ENCODE measurements at regions not wholly inside any gene's neighbourhood (a gene's known extent, or its start where the extent isn't known, plus 50 kb on each side); places are given as distances from the start of the nearest gene placed in this dataset.

DNA sequence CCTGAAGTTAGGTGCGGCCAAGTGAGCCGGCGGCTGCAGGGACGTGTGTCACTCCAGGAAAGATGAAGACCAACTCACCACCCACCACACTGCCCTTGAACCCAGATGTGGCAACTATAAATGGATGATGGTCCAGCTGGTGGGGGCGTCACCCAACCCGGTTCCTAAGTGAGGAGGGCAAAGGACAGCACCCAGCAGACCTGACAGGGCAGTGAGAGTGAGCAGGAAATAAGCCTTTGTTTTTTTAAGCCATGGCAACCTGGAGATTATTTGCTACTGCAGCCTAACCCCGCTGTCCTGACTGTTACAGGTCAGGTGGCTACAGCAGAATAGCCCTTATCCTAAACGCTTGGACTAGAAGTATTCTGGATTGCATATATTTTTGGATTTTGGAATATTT, 228.9 kb downstream of the CTTN start:
- DNase-seq (ENCODE audit: low spot score): no peak

DNA sequence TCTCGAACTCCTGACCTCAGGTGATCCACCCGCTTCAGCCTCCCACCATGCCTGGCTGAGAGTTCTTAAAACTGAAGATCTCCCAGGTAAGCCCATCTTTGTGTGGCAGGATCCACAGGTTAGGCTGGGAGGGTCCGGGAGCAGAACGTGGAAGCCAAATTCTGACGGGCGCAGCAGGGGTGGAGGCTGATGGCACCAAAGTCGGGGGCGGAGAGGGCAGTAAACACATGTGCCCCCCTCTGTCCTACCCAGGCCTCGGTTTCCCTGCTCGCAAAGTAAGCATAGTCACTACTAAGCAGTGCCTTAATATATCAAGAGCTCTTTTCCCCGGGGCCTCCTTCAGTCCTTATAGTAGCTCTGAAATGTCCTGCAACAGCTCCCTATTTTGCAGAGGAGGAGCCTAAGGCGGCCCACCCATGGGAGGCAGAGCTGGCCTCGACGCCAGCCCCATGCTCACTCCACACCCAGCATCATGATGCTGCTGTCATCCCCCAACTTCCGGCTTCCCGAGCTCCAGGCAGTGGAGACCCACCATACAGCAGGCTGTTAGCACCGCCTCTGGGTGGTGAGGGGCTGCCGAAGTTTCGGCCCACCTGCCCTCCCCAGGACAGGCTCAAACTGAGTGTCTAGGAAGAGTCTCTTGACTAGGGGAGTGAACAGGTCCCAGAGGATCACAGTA, 230.0 kb downstream of the CTTN start:
- no peak for DNase-seq (ENCODE audit: low spot score)

DNA sequence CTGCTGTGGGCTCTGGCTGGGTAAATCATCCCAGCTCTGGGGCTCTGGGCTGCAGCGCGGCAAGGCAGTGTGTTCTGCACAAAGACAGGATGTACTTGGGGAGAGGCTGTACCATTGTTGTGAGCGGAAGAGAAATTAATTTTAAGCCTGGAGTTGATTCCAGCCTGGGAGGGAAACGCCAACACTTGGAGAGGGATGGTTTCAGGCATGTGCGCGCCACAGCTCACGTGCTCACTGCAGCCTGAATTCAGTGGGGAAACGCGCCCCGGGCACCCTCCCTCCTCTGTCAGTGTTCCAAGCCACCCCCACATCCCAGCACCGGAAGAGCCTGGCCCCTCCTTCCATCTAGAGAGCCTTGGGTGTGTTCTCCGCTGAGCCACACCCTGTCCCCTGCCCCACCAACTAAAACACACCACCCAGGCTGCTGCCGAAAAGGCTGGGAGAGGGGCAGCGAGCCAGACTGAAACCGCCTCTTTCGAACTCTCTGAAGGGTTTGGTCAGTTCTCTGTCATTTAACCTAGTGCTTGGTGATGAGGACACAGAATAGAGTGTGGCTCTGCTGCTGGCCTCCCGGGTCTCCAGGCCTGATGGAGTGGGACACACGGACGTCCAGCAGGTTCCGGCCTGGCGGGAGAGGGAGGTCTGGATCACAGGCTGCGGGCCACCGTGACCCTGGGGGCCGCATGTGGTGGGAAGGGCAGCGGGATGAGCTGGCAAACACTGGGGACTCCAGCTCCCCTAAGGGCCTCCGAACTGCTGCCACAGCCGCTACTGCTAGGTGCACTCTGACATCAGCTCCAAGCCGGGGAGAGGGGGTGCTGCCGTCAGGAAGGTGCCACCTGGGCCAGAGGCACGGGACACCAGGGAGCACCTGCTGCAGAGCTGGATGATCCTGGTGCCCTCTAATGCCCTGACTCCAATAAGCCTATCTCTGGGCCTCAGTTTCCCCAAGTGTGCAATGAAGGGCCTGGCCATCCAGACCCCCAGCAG, 230.8 kb downstream of the CTTN start:
- no peak for DNase-seq (ENCODE audit: low spot score)

DNA sequence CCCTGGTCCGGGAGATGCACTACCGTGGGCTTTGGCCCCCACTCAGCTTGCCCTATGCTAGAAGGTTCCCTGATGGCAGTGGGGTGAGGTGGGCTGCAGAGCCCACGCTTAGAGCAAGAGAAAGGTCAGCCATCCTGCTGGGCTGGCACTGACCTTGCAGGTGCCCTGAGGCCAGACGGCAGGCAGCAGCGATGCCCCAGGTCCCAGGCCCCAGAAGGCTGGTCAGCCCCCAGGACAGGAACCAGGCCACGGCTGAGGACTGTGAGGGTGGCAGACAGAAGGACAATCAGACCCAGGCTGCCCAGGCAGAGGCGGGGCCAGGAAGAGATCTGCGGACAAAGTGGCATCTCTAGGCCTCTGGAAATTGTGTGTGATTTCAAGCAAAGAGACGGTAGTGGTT, 231.7 kb downstream of the CTTN start:
- no peak for DNase-seq (ENCODE audit: low spot score)

DNA sequence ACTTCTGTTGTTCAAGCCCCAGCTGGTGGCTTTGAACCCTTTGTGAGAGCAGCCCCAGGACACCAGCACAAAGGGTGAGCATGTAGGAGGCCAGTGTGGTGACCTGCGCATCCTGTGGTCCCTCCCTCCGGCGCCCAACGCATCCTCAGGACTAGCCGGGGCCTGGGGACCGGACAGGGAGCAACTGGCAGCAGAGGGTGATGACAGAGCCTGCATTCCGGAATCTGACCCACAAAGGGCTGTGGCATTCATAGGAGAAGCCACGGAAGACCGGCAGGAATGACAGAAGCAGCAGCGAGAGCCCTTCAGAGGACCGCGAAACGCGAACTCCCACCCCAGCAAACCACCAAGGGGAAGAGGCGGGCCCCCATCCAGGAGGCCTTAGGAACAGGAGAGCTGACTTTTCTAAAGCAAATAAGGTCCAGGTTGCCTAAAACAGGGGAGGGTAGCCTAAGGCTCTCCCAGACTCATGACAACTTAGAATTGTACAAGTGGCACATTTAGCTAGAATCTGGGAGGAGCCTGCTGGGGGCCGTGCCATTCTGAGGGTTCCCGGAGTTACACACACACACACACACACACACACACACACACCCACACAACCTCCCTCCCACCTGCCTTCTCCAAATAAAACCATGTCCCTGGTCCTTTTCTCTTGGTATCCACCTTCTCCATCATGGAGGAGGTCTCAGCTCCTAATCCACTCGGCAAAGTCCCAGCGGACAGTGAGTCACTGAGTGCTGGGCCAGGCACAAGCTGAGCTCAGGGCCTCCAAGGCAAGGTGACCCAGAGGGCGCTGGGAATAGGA, 232.7 kb downstream of the CTTN start:
- no peak for DNase-seq (ENCODE audit: low spot score)

DNA sequence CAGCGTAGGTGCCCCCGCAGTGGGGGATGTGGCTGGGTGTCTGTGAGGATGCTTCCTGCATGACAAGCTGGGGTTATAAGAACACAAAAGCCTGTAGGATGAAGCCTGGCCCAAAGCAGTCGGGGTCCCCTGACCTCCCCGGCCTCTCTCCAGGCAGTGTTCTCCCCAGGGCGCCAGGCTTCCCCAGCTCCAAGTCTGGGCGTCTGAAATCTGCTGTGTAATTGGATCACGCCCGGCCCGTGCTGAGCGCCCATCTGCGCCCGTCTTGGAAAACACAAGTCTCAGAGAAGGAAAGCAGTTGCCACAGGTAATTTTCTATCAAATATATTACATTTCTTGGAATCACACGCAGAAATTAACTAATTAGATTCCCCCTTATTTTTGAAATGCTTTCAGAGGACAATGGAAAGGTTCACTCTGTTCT, 233.3 kb downstream of the CTTN start:
- DNase-seq (ENCODE audit: low spot score): no peak

DNA sequence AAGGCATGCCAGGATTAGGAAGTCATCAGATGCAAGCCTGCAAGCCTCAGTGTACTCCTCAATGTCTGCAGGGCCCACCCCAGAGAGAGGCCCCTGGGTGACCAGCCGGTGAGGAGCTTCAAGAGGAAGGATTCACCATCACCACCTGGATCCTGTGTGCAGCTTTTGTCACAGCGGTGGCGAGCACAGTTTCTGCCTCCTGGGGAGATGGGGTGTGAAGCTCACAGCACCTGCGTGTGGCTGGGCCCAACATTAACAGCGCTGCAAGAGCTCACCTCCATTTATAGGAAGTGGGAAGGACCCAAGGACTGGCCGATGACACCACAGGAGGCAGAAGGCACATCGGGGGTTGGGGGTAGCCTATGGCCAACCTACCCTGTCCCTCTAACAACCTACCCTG, 235.3 kb downstream of the CTTN start:
- DNase-seq (ENCODE audit: low spot score): no peak

DNA sequence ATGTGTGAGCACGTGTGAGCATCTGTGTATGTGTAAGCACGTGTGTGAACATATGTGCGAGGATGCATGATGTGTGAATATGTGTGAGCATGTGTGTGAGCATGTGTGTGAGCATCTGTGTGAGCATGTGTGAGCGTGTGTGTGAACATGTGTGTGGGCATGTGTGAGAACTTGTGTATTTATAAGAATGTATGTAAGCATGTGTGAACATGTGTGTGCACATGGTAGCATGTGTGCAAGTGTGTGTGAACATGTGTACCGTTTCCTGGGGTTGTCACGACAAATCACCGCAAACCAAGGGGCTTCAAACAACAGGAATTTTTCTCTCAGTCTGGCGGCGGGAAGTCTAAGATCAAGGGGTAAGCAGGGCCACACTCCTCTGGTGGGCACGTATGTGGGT, 238.3 kb downstream of the CTTN start:
- DNase-seq (ENCODE audit: low spot score): no peak

DNA sequence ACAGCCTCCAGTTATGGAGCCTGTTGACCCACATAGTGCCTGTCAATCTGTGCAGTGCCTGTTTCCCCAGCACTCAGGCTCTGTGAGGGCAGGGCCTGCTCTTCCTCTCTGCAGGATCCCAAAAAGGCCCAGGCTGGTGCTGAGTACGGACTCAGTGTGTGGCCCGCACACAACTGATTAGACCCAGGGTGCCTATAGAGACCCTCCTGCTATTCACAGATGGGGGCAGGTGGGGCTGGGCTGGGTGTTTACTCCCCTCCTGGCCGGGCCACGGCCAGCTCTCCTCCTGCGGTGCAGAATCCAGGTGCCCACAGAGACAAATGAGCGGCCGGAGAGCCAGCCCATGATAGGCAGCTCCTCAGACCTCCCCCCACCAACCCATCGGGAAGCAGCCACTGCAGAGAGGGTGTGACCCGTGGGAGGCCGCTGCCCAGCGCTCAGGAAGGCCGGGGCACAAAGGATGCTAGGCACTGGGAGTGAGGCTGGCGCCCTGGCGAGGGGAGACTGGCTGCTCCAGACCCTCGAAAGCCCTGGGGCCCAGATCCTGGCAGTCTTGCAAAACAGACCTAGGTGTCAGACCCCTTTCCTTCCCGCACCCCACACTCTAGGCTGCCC, 239.0 kb downstream of the CTTN start:
- no peak for DNase-seq (ENCODE audit: low spot score)

DNA sequence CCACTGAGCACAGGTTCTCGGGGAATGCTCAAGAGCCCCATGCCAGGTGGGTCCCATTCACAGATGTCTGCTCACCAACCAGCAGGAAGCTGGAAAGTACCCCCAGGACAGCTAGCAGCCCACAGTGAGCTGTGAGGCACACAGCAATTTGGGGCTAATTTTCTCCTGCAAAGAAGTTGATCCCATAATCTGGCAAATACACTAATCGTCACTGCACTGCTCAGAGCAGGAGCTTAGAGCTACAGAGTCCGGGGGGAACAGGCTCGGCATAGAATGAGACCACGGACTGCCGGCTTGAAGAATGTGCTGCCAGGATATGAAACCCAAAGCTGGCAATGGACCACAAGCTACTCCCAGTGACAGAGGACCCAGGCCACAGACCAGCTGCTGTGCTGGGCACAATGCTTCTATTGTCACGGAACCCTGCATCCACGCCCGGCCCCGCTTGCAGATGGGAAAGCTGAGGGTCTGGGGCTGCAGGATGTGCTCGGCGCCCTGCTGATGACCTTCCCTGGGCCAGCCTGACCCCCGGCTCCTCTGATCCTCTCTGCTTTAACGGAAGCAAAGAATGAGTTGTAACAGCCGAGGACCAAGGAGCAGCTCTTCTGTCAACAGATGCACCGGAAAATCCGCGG, 239.7 kb downstream of the CTTN start:
- no peak for DNase-seq (ENCODE audit: low spot score)

DNA sequence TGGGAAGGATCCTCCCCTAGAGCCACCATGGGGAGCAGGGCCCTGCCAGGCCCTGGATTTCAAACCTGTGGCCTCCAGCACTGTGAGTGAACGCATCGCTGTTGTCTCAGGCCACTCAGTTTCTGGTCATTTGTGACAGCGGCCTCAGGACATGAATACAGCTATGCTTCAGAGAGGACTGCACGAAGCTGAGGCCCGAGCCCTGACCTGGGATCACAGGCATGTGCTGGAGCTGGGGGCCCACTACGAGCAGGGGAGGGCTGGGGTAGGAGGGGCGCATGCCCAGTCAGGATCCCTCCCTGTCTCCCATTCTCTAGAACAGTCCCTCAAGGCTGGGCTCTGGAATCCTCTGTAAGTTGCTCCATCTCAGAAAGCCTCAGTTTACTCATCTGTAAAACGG, 242.1 kb downstream of the CTTN start:
- no peak for DNase-seq (ENCODE audit: low spot score)

DNA sequence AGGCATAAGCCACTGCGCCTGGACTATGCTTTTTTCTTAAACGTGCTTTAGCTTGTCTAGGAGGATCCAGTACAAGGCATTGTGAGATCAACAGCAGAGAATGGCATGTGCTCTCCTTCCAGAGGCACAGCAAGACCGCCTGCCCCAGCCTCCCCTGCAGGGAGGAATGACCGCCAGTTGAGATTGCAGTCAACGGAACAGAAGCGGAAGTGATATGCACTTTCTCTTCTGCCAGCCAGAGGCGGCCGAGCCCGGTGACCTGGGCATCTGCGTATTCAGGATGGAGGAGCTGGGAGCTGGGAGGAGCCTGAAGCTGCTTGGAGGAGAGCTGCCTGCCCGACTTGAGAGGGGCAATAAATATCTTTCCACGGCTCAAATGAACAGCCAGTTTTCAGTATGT, 243.0 kb downstream of the CTTN start:
- DNase-seq (ENCODE audit: low spot score): no peak

DNA sequence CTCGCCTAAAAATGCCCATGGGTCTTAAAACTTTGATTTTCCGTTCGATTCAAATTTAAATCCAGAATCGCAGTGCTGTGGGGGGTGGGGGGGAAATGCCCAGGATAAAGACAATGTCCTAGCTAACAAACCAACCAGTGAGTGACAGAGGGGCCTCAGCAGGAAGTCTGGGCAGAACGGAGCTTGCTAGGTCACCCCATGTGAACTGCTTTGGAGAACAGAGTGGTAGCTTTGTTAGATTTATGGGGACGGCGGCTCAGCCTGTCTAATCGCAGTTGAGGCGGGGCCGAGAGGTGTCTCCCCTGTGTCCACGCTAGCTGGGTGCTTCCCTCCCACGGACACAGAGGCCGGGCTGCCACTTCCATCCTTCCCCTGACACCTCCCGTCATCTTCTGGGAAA, 243.9 kb downstream of the CTTN start:
- no peak for DNase-seq (ENCODE audit: low spot score)

DNA sequence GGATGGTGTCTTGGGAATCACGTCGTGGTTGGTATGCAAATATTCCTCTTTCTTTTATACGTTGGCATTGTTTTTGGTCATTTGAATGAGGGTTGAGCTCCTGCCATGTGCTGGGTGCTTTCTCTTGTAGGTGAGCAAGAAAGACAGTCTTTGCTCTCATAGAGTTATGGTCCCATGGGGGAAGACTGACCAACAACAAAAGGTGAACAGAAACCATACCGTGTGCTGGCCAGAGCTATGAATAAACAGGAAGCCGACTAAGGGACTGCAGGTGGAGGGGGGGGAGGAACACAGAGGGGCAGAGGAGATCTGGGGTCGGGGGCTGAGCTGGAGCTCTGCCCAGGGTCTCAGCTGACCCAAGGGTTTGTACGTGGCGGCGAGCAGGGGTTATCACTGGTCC, 245.3 kb downstream of the CTTN start:
- DNase-seq (ENCODE audit: low spot score): no peak

DNA sequence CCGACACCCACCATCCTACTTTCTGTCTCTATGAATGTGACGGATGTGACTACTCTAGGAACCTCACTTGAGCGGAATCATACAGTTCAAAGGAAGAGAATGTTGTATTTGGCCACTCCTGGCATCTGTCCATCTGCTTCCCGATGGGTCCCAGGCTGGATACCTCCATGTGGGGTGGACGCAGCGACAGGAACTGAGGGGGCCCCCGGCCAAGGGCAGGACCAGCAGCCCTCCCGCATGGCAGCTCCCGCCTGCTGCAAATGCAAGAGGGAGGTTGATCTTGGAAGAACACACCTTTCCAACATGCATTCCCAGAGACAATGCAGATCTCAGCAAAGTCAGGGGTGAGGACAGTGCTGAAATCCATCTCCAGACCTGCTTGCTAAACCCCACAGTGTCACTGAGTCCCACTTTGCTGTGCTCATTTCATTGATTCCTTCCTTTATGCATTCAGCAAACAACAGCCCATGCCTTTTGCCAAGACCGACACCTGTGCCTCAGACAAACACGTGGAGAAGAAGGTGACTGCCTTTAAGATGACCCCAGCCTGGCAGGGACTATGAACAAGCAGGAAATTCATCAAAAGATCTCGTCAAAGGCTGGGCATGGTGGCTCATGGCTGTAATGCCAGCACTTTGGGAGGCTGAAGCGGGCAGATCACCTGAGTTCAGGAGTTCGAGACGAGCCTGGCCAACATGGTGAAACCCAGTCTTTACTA, 246.2 kb downstream of the CTTN start:
- no peak for DNase-seq (ENCODE audit: low spot score)

DNA sequence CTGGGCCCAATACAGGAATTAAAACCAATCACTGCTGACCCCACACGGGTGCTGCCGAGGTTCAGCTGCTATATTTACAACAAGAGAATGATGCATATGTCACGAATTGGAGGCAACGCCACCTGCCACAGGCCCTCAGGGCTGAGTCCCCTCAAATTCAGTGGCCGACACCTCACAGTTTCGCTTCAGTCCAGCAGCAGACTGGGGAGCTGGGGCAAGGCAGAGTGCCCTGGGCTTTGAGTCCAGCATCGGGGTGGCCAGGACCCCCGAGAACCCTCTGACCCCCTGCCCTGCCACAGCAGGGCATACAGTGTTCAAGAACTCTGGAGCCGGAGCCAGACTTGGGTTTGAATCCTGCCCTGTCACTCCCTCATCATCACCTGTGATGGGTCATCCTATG, 247.2 kb downstream of the CTTN start:
- no peak for DNase-seq (ENCODE audit: low spot score)

DNA sequence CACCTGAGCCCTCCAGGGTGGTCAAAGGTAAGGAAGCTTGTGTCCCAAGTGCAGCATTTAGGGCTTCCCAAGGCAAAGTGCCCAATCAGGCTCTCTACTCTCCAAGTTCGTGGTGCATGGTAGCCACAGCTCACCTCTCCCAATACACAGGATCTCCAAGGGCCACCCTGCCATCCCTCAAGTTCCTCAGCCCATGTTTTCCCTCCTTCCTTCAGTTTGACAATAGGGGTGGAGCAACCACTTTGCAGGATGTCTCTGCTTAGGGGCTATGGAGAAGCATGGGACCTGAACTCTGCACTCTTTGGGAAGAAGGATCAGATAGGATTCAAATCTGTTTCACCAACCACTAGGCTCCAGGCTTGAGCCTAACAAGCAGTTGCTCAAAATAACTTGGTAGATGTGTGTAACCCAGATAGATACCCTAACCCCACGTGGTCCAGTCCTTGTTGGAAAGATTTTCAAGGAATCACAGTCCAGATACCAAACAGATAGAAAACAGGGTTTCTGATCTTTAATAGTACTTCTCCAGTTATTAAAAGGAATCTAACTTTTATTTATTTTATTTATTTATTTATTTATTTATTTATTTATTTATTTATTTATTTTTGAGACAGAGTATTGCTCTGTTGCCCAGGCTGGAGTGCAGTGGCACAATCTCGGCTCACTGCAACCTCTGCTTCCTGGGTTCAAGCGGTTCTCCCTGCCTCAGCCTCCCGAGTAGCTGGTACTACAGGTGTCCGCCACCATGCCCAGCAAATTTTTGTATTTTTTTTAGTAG, 248.1 kb downstream of the CTTN start:
- no peak for DNase-seq (ENCODE audit: low spot score)

DNA sequence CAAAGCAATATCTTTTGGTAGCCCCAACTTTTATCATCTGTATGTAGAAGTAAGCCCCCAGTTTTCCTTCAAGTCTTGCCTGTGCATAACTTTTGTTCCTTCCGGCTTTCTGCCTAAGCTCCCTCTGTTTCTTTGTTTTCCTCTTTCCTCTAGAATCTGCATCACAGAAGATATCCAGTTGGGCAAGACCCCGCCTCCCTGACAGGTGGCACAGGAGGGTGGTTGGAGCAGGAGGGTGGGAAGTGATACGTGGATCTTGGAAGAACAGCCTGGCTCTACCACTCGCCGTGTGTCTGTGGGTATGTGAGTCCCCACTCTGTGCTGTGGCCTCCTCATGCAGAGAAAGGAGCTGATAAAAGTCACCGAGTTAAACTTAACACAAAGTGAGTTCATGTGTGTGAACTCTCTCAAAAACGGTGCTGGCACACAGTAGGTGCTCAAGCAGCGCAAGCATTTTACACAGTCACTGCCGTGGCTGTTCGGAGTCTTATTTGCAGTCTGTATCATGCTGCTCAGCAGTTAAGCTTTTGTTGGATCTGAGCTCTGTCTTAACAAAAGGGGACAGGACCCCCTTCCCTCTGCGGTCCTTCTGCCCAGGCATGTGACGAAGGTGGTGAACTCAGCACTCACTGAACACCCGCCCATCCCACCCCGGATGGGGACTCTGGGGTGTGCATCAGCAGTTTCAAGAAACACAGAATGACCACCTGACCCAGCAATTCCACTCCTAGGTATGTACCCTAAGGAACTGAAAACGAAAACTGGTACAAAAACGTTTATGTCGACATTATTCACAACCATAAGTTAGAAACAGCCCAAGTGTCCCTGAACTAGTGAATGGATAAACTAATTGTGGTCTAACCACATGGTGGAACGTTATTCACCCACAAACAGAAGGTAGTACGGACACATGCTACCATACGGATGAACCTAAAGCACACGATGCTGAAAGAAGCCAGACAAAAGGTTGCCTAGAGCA, 249.1 kb downstream of the CTTN start:
- no peak for DNase-seq (ENCODE audit: low spot score)
